A549 (cell line): ENCODE measurements at regions not wholly inside any gene's neighbourhood (a gene's known extent, or its start where the extent isn't known, plus 50 kb on each side); places are given as distances from the start of the nearest gene placed in this dataset.

Source experiments
- FOSL2 ChIP-seq, 2 experiments: fragments of 450-650 bp in 1 of 2; fragments of >200 bp in 1 of 2; sonication (Bioruptor Twin) in 1 of 2; formaldehyde crosslinking; IDR thresholded peaks; 2 replicates each; pipeline versions ENCODE4 v1.5.0 to v1.6.1; 2016 to 2020; ENCODE audit warnings: mild to moderate bottlenecking in 1 of 2, moderate library complexity in 1 of 2
- POLR2A ChIP-seq: IDR thresholded peaks from 2 replicates; pipeline ENCODE4 v1.6.1; 2012; ENCODE audit warnings: mild to moderate bottlenecking, low read length

DNA sequence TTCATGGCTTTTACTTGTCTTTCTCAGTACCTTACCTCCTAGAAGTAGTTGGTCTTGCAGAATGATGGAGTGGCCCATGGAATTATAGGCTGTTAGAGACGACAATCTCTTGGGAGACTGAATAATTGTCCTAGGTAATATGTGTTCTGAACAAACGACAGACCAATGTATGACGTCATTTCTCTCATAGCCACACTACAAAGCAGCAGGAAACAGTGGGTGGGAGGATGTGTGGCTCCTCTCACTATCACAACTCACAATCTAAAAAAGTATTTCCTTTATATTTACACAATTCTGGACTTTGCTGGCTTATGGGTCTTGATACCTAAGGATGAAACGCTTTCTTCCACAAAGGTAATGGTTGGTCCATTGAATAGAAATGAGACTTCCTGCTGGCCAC is 183.9 kb downstream of the TOX3 start:
- TF ChIP-seq FOSL2 (IDR thresholded peaks at IDR 0.05) (no peak), FOSL2 (CRISPR knock-in tag; IDR thresholded peaks at IDR 0.05) (no peak), POLR2A (no peak)
